Large intestine (tissue), 3 donors: ENCODE measurements at regions not wholly inside any gene's neighbourhood (a gene's known extent, or its start where the extent isn't known, plus 50 kb on each side); places are given as distances from the start of the nearest gene placed in this dataset.
"Not testable (repeated sequence)": the region's sequence is repeated elsewhere in the genome, so short reads cannot be mapped to it uniquely, and the experiment has no call there.

Experiments used
- DNase-seq, 2 donors: peaks; one replicate each; pipeline versions ENCODE4 v3.0.0 to v3.0.0-alpha.2; 2013
- H3K27ac ChIP-seq: one replicate; pipeline ENCODE4 v1.5.1; 2013; ENCODE audit warnings: low read length
- H3K27me3 ChIP-seq: 2 replicates; pipeline ENCODE4 v1.6.1; 2013; ENCODE audit warnings: low read length; ENCODE audit not compliant: control insufficient read depth, insufficient read depth
- H3K36me3 ChIP-seq: 2 replicates; pipeline ENCODE4 v1.6.1; 2013; ENCODE audit warnings: low read length; ENCODE audit not compliant: control insufficient read depth, insufficient read depth
- H3K4me1 ChIP-seq: one replicate; pipeline ENCODE4 v1.6.1; 2013; ENCODE audit warnings: low read length; ENCODE audit not compliant: control insufficient read depth, insufficient read depth
- H3K4me3 ChIP-seq: one replicate; pipeline ENCODE4 v1.5.1; 2013; ENCODE audit warnings: low read length
- H3K9me3 ChIP-seq: one replicate; pipeline ENCODE4 v1.6.1; 2013; ENCODE audit warnings: mild to moderate bottlenecking, low read depth, low read length, moderate library complexity; ENCODE audit not compliant: control insufficient read depth
- WGBS: methylation state at CpG from one replicate; pipeline ENCODE4 v1.1.5; 2013; ENCODE audit warnings: low lambda C conversion rate; ENCODE audit not compliant: insufficient coverage; 5-methylcytosine and 5-hydroxymethylcytosine counted together

DNA sequence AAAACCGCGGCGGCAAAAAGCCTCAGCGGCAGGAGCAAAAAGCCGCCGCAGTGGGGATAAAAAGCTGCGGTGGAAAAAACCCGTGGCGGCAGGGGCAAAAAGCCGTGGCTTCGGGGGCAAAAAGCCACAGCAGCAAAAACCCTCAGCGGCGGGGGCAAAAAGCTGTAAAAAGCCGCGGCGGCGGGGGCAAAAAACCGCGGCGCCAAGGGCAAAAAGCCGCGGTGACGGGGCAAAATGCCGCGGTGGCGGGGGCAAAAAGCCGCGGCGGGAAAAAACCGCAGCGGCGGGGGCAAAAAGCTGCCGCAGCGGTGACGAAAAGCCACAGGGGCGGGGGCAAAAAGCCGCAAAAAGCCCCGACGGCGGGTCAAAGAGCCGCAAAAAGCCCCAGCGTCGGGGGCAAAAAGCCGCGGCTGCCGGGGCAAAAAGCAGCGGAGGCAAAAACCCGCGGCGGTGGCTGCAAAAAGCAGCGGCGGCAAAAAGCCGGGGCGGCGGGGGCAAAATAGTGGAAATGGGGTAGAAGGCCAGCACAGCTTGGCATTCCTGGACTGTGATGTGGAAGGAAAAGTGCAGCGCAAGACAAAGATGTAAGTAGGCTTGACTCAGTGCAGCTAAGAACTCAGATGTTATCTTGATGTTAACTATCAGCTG, 151.8 kb downstream of the ANKRD30BL start:
- Histone ChIP-seq H3K27me3 (peaks cover 15% of the 10 kb centered on the region), H3K27ac (no peak overlapping the region), H3K4me1 (no peaks in the 10 kb centered on the region), H3K4me3 (peak overlapping the region; percentile 43), H3K36me3 (no peaks in the 10 kb centered on the region), H3K9me3 (no peaks in the 10 kb centered on the region)
- no peak for DNase-seq
- WGBS: 0% methylated on average over 3 of the region's 56 CpGs

- no peaks in the 10 kb centered on the region for H3K9me3 ChIP-seq
- no peak overlapping the region for H3K27ac ChIP-seq
- H3K4me3 ChIP-seq: peak overlapping the region; percentile 43
- 76% methylated on average over 2 of the region's 13 CpGs for WGBS
- H3K27me3 ChIP-seq: peaks cover 15% of the 10 kb centered on the region
- no peaks in the 10 kb centered on the region for H3K36me3 ChIP-seq
- no peaks in the 10 kb centered on the region for H3K4me1 ChIP-seq
- no peak for DNase-seq
Measured at GRCh38 chr2:132009177-132009873, 152.4 kb downstream of the ANKRD30BL start.

- not testable (repeated sequence) for H3K27ac ChIP-seq, H3K9me3 ChIP-seq, H3K36me3 ChIP-seq, H3K27me3 ChIP-seq, H3K4me1 ChIP-seq, DNase-seq, H3K4me3 ChIP-seq
- WGBS: no CpG with 5 or more reads among the region's 1 CpG
Measured at GRCh38 chr2:131990751-131991150, 171.0 kb downstream of the ANKRD30BL start.

GRCh38 chr2:131966671-131967070, 195.1 kb downstream of the ANKRD30BL start:
- H3K36me3 ChIP-seq, H3K27ac ChIP-seq, H3K4me1 ChIP-seq, H3K27me3 ChIP-seq, DNase-seq, H3K4me3 ChIP-seq, H3K9me3 ChIP-seq: not testable (repeated sequence)
- WGBS: 67% methylated on average over 2 of the region's 10 CpGs

DNA sequence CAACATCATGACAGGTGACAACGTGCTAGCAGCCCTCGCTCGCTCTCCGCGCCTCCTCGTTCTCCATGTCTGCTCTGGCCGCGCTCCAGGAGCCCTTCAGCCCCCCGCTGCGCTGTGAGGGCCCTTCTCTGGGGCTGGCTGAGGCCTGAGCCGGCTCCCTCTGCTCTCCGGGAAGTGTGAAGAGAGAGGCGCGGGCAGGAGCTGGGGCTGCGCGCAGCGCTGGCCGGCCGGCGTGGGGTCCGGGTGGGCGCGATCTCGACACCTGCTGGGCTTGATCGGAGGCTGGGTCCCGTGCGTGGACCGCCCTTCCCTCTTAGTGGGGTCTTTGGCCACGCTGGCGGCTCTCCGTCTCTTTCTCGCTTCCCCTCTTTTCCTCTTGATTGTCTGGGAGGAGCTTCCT, 195.5 kb downstream of the ANKRD30BL start:
- Histone ChIP-seq H3K4me1 (no peaks in the 10 kb centered on the region), H3K36me3 (no peaks in the 10 kb centered on the region), H3K27ac (no peak overlapping the region), H3K9me3 (peaks cover 6% of the 10 kb centered on the region), H3K27me3 (no peaks in the 10 kb centered on the region), H3K4me3 (no peak overlapping the region)
- no CpG with 5 or more reads among the region's 32 CpGs for WGBS
- no peak for DNase-seq

- H3K4me1 ChIP-seq, DNase-seq: not testable (repeated sequence)
- no CpG with 5 or more reads among the region's 2 CpGs for WGBS
Measured at GRCh38 chr2:131958019-131958609, 203.6 kb downstream of the ANKRD30BL start.

GRCh38 chr2:131948641-131949040, 213.1 kb downstream of the ANKRD30BL start:
- H3K27me3 ChIP-seq, DNase-seq, H3K9me3 ChIP-seq, H3K27ac ChIP-seq, H3K4me1 ChIP-seq, H3K4me3 ChIP-seq, H3K36me3 ChIP-seq: not testable (repeated sequence)

More at GRCh38 chr2:131958019-131958609, 203.6 kb downstream of the ANKRD30BL start:
- H3K4me3 ChIP-seq, H3K27me3 ChIP-seq, H3K36me3 ChIP-seq, H3K27ac ChIP-seq, H3K9me3 ChIP-seq: not testable (repeated sequence)

DNA sequence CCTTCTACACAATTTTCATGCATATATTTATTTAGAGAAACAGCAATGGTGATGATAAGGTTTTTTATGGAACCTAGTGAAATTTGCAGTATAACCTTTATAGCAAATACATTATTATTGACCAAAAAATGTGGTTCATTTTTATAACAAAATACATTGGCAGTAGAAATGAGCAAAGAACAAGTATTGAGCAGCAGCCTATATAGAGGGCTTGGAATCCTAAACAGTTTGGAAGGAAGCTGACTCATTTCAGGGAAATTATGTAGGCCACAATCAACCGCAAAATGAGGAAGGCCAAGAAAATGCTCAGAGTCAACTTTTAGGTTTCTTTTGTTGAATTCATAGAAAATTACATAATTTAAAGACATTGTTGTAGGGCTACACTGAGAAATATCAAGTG, 238.5 kb downstream of the ANKRD30BL start:
- H3K27me3 ChIP-seq, H3K9me3 ChIP-seq, H3K4me3 ChIP-seq, DNase-seq, H3K36me3 ChIP-seq, H3K27ac ChIP-seq, H3K4me1 ChIP-seq: not testable (repeated sequence)
- WGBS: no CpG with 5 or more reads among the region's 1 CpG

- not testable (repeated sequence) for H3K4me1 ChIP-seq, H3K9me3 ChIP-seq, H3K36me3 ChIP-seq, H3K27ac ChIP-seq, H3K27me3 ChIP-seq, H3K4me3 ChIP-seq, DNase-seq
- no CpG with 5 or more reads among the region's 2 CpGs for WGBS
Measured at GRCh38 chr2:131922854-131923253, 238.9 kb downstream of the ANKRD30BL start.
